GM23338 (cell line): ENCODE measurements at regions not wholly inside any gene's neighbourhood (a gene's known extent, or its start where the extent isn't known, plus 50 kb on each side); places are given as distances from the start of the nearest gene placed in this dataset.

Experiments
- CREB1 ChIP-seq: fragments of 250-450 bp; sonication (Bioruptor Pico); IDR thresholded peaks from 2 replicates; pipeline ENCODE4 v1.5.0; 2020; ENCODE audit warnings: low read depth, mild to moderate bottlenecking, moderate library complexity
- EZH2 ChIP-seq: fragments of 200-600 bp; sonication (generic); IDR thresholded peaks from one replicate; pipeline ENCODE4 v1.8.0; 2017; ENCODE audit warnings: antibody characterized with exemption, mild to moderate bottlenecking, low read depth; ENCODE audit not compliant: unreplicated experiment
- EZH2phosphoT487 ChIP-seq: fragments of 200-600 bp; sonication (generic); IDR thresholded peaks from one replicate; pipeline ENCODE4 v1.8.1; 2018; ENCODE audit warnings: antibody characterized with exemption; ENCODE audit not compliant: unreplicated experiment
- JUNB ChIP-seq: IDR thresholded peaks from one replicate; pipeline ENCODE4 v1.6.1; 2016; ENCODE audit warnings: antibody characterized with exemption; ENCODE audit not compliant: unreplicated experiment
- NANOG ChIP-seq: IDR thresholded peaks from 2 replicates; pipeline ENCODE4 v1.6.1; 2016; ENCODE audit warnings: antibody characterized with exemption, borderline replicate concordance
- POLR2AphosphoS5 ChIP-seq: IDR thresholded peaks from 2 replicates; pipeline ENCODE4 v1.6.1; 2016; ENCODE audit warnings: antibody characterized with exemption, low read depth
- ZNF114 ChIP-seq: fragments of 250-450 bp; sonication (Bioruptor Pico); IDR thresholded peaks from 2 replicates; pipeline ENCODE4 v1.5.0; 2020; ENCODE audit warnings: mild to moderate bottlenecking, moderate library complexity
- ZNF331 ChIP-seq: fragments of 250-450 bp; sonication (Bioruptor Pico); IDR thresholded peaks from 2 replicates; pipeline ENCODE4 v1.5.0; 2020; ENCODE audit warnings: low read depth, mild to moderate bottlenecking, moderate library complexity
- TF ChIP-seq, protein P1 (sequence below), 2 experiments: fragments of 200-600 bp in 1 of 2; sonication (generic) in 1 of 2; conservative IDR thresholded peaks; 2 replicates each; pipeline versions ENCODE4 v1.5.1 to v1.6.1; 2016 to 2017; ENCODE audit warnings: antibody characterized with exemption in 2 of 2, low read depth in 2 of 2, mild to moderate bottlenecking in 2 of 2, moderate library complexity in 1 of 2
- TF ChIP-seq, protein P2 (sequence below): IDR thresholded peaks from 2 replicates; pipeline ENCODE4 v1.6.1; 2016; ENCODE audit warnings: antibody characterized with exemption
- TF ChIP-seq, protein P3 (sequence below): IDR thresholded peaks from one replicate; pipeline ENCODE4 v1.6.1; 2018; ENCODE audit warnings: antibody characterized with exemption; ENCODE audit not compliant: unreplicated experiment
- TF ChIP-seq, protein P4 (sequence below): fragments of 250-450 bp; sonication (Bioruptor Pico); IDR thresholded peaks from 2 replicates; pipeline ENCODE4 v1.5.0; 2020; ENCODE audit warnings: mild to moderate bottlenecking, moderate library complexity

DNA sequence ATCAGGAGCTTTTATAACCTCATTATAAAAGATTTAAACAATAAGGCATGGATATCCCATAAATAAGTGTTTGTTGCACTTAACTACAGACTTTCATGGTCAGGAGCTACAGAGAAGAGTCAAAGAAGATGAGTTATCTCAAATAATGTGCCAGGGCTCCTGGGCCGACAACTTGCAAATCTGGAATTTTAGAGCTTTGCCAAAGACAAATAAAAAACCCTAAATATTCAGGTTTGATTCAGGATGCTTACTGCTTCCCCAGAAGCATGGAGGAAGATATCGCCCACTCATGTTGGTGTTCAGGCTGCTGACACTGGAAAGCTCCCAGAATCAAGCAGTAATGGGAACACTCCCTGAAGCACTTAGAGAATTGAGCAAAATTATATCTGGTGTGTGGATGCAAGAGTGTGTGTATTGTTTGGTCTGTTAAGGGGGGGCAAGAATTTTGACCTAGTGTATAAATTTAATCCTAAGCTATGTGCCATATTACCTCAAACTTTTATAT lies 176.9 kb upstream of the ESRRG start:
- TF ChIP-seq, protein P1, sequence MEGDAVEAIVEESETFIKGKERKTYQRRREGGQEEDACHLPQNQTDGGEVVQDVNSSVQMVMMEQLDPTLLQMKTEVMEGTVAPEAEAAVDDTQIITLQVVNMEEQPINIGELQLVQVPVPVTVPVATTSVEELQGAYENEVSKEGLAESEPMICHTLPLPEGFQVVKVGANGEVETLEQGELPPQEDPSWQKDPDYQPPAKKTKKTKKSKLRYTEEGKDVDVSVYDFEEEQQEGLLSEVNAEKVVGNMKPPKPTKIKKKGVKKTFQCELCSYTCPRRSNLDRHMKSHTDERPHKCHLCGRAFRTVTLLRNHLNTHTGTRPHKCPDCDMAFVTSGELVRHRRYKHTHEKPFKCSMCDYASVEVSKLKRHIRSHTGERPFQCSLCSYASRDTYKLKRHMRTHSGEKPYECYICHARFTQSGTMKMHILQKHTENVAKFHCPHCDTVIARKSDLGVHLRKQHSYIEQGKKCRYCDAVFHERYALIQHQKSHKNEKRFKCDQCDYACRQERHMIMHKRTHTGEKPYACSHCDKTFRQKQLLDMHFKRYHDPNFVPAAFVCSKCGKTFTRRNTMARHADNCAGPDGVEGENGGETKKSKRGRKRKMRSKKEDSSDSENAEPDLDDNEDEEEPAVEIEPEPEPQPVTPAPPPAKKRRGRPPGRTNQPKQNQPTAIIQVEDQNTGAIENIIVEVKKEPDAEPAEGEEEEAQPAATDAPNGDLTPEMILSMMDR (conservative IDR thresholded peaks at IDR 0.05; ENCODE audit: low read depth in 2 of 2), result no peak
- TF ChIP-seq ZNF331 (CRISPR knock-in tag), result no peak
- TF ChIP-seq, protein P2, sequence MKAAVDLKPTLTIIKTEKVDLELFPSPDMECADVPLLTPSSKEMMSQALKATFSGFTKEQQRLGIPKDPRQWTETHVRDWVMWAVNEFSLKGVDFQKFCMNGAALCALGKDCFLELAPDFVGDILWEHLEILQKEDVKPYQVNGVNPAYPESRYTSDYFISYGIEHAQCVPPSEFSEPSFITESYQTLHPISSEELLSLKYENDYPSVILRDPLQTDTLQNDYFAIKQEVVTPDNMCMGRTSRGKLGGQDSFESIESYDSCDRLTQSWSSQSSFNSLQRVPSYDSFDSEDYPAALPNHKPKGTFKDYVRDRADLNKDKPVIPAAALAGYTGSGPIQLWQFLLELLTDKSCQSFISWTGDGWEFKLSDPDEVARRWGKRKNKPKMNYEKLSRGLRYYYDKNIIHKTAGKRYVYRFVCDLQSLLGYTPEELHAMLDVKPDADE, result no peak
- no peak for TF ChIP-seq JUNB
- no peak for TF ChIP-seq EZH2
- TF ChIP-seq POLR2AphosphoS5, result no peak
- TF ChIP-seq, protein P3, sequence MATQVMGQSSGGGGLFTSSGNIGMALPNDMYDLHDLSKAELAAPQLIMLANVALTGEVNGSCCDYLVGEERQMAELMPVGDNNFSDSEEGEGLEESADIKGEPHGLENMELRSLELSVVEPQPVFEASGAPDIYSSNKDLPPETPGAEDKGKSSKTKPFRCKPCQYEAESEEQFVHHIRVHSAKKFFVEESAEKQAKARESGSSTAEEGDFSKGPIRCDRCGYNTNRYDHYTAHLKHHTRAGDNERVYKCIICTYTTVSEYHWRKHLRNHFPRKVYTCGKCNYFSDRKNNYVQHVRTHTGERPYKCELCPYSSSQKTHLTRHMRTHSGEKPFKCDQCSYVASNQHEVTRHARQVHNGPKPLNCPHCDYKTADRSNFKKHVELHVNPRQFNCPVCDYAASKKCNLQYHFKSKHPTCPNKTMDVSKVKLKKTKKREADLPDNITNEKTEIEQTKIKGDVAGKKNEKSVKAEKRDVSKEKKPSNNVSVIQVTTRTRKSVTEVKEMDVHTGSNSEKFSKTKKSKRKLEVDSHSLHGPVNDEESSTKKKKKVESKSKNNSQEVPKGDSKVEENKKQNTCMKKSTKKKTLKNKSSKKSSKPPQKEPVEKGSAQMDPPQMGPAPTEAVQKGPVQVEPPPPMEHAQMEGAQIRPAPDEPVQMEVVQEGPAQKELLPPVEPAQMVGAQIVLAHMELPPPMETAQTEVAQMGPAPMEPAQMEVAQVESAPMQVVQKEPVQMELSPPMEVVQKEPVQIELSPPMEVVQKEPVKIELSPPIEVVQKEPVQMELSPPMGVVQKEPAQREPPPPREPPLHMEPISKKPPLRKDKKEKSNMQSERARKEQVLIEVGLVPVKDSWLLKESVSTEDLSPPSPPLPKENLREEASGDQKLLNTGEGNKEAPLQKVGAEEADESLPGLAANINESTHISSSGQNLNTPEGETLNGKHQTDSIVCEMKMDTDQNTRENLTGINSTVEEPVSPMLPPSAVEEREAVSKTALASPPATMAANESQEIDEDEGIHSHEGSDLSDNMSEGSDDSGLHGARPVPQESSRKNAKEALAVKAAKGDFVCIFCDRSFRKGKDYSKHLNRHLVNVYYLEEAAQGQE, result no peak
- no peak for TF ChIP-seq EZH2phosphoT487
- no peak for TF ChIP-seq CREB1
- no peak for TF ChIP-seq NANOG
- TF ChIP-seq ZNF114 (CRISPR knock-in tag), result no peak
- TF ChIP-seq, protein P4, sequence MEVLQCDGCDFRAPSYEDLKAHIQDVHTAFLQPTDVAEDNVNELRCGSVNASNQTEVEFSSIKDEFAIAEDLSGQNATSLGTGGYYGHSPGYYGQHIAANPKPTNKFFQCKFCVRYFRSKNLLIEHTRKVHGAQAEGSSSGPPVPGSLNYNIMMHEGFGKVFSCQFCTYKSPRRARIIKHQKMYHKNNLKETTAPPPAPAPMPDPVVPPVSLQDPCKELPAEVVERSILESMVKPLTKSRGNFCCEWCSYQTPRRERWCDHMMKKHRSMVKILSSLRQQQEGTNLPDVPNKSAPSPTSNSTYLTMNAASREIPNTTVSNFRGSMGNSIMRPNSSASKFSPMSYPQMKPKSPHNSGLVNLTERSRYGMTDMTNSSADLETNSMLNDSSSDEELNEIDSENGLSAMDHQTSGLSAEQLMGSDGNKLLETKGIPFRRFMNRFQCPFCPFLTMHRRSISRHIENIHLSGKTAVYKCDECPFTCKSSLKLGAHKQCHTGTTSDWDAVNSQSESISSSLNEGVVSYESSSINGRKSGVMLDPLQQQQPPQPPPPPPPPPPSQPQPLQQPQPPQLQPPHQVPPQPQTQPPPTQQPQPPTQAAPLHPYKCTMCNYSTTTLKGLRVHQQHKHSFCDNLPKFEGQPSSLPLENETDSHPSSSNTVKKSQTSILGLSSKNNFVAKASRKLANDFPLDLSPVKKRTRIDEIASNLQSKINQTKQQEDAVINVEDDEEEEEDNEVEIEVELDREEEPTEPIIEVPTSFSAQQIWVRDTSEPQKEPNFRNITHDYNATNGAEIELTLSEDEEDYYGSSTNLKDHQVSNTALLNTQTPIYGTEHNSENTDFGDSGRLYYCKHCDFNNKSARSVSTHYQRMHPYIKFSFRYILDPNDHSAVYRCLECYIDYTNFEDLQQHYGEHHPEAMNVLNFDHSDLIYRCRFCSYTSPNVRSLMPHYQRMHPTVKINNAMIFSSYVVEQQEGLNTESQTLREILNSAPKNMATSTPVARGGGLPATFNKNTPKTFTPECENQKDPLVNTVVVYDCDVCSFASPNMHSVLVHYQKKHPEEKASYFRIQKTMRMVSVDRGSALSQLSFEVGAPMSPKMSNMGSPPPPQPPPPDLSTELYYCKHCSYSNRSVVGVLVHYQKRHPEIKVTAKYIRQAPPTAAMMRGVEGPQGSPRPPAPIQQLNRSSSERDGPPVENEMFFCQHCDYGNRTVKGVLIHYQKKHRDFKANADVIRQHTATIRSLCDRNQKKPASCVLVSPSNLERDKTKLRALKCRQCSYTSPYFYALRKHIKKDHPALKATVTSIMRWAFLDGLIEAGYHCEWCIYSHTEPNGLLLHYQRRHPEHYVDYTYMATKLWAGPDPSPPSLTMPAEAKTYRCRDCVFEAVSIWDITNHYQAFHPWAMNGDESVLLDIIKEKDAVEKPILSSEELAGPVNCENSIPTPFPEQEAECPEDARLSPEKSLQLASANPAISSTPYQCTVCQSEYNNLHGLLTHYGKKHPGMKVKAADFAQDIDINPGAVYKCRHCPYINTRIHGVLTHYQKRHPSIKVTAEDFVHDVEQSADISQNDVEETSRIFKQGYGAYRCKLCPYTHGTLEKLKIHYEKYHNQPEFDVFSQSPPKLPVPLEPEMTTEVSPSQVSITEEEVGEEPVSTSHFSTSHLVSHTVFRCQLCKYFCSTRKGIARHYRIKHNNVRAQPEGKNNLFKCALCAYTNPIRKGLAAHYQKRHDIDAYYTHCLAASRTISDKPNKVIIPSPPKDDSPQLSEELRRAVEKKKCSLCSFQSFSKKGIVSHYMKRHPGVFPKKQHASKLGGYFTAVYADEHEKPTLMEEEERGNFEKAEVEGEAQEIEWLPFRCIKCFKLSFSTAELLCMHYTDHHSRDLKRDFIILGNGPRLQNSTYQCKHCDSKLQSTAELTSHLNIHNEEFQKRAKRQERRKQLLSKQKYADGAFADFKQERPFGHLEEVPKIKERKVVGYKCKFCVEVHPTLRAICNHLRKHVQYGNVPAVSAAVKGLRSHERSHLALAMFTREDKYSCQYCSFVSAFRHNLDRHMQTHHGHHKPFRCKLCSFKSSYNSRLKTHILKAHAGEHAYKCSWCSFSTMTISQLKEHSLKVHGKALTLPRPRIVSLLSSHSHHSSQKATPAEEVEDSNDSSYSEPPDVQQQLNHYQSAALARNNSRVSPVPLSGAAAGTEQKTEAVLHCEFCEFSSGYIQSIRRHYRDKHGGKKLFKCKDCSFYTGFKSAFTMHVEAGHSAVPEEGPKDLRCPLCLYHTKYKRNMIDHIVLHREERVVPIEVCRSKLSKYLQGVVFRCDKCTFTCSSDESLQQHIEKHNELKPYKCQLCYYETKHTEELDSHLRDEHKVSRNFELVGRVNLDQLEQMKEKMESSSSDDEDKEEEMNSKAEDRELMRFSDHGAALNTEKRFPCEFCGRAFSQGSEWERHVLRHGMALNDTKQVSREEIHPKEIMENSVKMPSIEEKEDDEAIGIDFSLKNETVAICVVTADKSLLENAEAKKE (CRISPR knock-in tag), result no peak
